Heart left ventricle (tissue), 13 donors: ENCODE measurements at regions not wholly inside any gene's neighbourhood (a gene's known extent, or its start where the extent isn't known, plus 50 kb on each side); places are given as distances from the start of the nearest gene placed in this dataset.

Source experiments
- CTCF ChIP-seq, 12 donors: fragments of 200-600 bp; sonication (generic) in 4 of 12; IDR thresholded peaks; one replicate each; pipeline versions ENCODE4 v1.5.0 to v1.8.0; 2018 to 2022; ENCODE audit warnings: antibody characterized with exemption in 12 of 12, mild to moderate bottlenecking in 5 of 12
- POLR2A ChIP-seq, 2 donors: fragments of 450-650 bp; IDR thresholded peaks; one replicate each; pipeline ENCODE4 v1.6.1; 2017; ENCODE audit warnings: antibody characterized with exemption in 2 of 2, mild to moderate bottlenecking in 2 of 2, moderate library complexity in 2 of 2
- donor health status: ischemic (EF 13 %, LVEDD 7.1; RV severe dilation, severe dysfunction).
- donor health status: DM: no; HTN: yes; CAD: no.
- donor health status: DM: no; HTN: no; CAD: no.
- donor health status: ischemic (EF 25% LVEDD 6.9; RV normal size, moderate dysfunction).
- donor health status: ischemic (EF 25% LVEDD 5.7; RV mildly dilated, moderate dysfunction).
- donor health status: ischemic (EF 35%, LVEDD 5.7; RV mildly dilated, moderate dysfunction).
- donor health status: nonischemic (EF 11% LVEDD 7.7; RV severe dilation, severe dysfunction).
- donor health status: DM: yes; HTN: yes; CAD: no.
- donor health status: PGD.
- donor health status: ischemic (EF 29% LVEDD 5.4; RV normal size, mild dysfunction).
- donor health status: nonischemic (EF 23%, LVEDD 6.1; RV moderate dilation, normal function).

DNA sequence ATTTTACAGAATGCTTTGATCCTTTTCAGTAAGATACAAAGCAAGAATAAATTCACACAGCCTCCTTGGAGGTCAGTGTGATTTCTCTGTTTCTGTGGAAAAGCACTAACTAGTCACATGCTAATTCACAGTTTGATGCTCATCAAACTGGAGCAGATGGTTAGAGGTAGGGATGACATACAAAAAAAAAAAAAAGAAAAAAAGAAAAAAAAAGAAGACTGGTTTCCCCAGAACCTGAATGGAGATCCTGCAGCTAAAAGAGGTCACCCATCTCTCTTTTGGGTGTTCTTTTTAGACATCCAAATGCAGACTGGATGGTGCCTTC lies 123.7 kb upstream of the ANKRD55 start:
- TF ChIP-seq POLR2A (IDR thresholded peaks at IDR 0.05) (no peak), CTCF (IDR thresholded peaks at IDR 0.05) (no peak)
